Smooth muscle cell (in vitro differentiated cells): ENCODE measurements at regions not wholly inside any gene's neighbourhood (a gene's known extent, or its start where the extent isn't known, plus 50 kb on each side); places are given as distances from the start of the nearest gene placed in this dataset.
A peak's percentile ranks its signal among the peaks of the same experiment; 100 is the strongest.

ENCODE experiments used
- DNase-seq: peaks from one replicate; lab custom pipeline; 2025; ENCODE audit not compliant: unreplicated experiment; lab: John Stamatoyannopoulos, UW
- H2AFZ ChIP-seq: fragments of 200-600 bp; sonication (generic); 2 replicates; pipeline ENCODE4 v1.6.0; 2016; ENCODE audit warnings: antibody characterized with exemption, low read depth, mild to moderate bottlenecking
- H3F3A ChIP-seq: fragments of 200-600 bp; sonication (generic); 2 replicates; pipeline ENCODE4 v1.6.0; 2017; ENCODE audit warnings: antibody characterized with exemption, low read depth
- H3K27ac ChIP-seq: fragments of 200-600 bp; sonication (generic); 2 replicates; pipeline ENCODE4 v1.5.1; 2016; ENCODE audit warnings: low read depth, mild to moderate bottlenecking
- H3K27me3 ChIP-seq: fragments of 200-600 bp; sonication (generic); 2 replicates; pipeline ENCODE4 v1.6.1; 2016; ENCODE audit warnings: low read depth, mild to moderate bottlenecking
- H3K36me3 ChIP-seq: fragments of 200-600 bp; sonication (generic); 2 replicates; pipeline ENCODE4 v1.5.1; 2016; ENCODE audit warnings: low read depth
- H3K4me1 ChIP-seq: fragments of 200-600 bp; sonication (generic); 2 replicates; pipeline ENCODE4 v1.5.1; 2016; ENCODE audit warnings: low read depth
- H3K4me2 ChIP-seq: fragments of 200-600 bp; sonication (generic); 2 replicates; pipeline ENCODE4 v1.6.0; 2016; ENCODE audit warnings: mild to moderate bottlenecking
- H3K4me3 ChIP-seq: fragments of 200-600 bp; sonication (generic); 2 replicates; pipeline ENCODE4 v1.5.1; 2016; ENCODE audit warnings: mild to moderate bottlenecking
- H3K79me2 ChIP-seq: fragments of 200-600 bp; sonication (generic); 2 replicates; pipeline ENCODE4 v1.6.0; 2016; ENCODE audit warnings: low read depth, mild to moderate bottlenecking
- H3K9ac ChIP-seq: fragments of 200-600 bp; sonication (generic); 2 replicates; pipeline ENCODE4 v1.6.0; 2016; ENCODE audit warnings: low read depth
- H3K9me3 ChIP-seq: fragments of 200-600 bp; sonication (generic); replicated peaks from 2 replicates; pipeline ENCODE4 v1.5.1; 2016; ENCODE audit warnings: low read depth
- H4K20me1 ChIP-seq: fragments of 200-600 bp; sonication (generic); 2 replicates; pipeline ENCODE4 v1.6.0; 2016; ENCODE audit warnings: low read depth
- CTCF ChIP-seq: fragments of 200-600 bp; sonication (generic); IDR thresholded peaks from 2 replicates; pipeline ENCODE4 v1.5.1; 2017; ENCODE audit warnings: borderline replicate concordance, mild to moderate bottlenecking, antibody characterized with exemption; ENCODE audit not compliant: insufficient read depth, poor library complexity, severe bottlenecking
- WGBS: methylation state at CpG from one replicate; pipeline ENCODE4 v1.1.7; 2016; ENCODE audit warnings: low lambda C conversion rate; 5-methylcytosine and 5-hydroxymethylcytosine counted together

- Histone ChIP-seq H3K79me2 (no peaks in the 10 kb centered on the region), H3K4me1 (peaks cover 17% of the 10 kb centered on the region), H3K4me3 (no peak overlapping the region), H3K27me3 (no peaks in the 10 kb centered on the region), H2AFZ (no peak overlapping the region), H3K9me3 (no peaks in the 10 kb centered on the region), H3K4me2 (peak overlapping the region; percentile 72), H4K20me1 (no peaks in the 10 kb centered on the region), H3K27ac (peak overlapping the region; percentile 95), H3F3A (peaks cover 21% of the 10 kb centered on the region), H3K9ac (peak overlapping the region; percentile 61), H3K36me3 (no peaks in the 10 kb centered on the region)
- DNase-seq: no peak
- TF ChIP-seq CTCF: no peak
- WGBS: 97% methylated on average over 1 of the region's 1 CpG
Measured at GRCh38 chrX:13373027-13373426, 53.2 kb upstream of the ATXN3L start.

- no peak overlapping the region for H3K27ac ChIP-seq
- no peak overlapping the region for H3K4me2 ChIP-seq
- no peak overlapping the region for H2AFZ ChIP-seq
- no peak overlapping the region for H3K4me3 ChIP-seq
- H3K27me3 ChIP-seq: no peaks in the 10 kb centered on the region
- H3K4me1 ChIP-seq: peaks cover 20% of the 10 kb centered on the region
- H3F3A ChIP-seq: peaks cover 17% of the 10 kb centered on the region
- H3K9me3 ChIP-seq: no peaks in the 10 kb centered on the region
- 99% methylated on average over 2 of the region's 2 CpGs for WGBS
- no peaks in the 10 kb centered on the region for H3K36me3 ChIP-seq
- no peak for DNase-seq
- TF ChIP-seq CTCF: no peak
- H3K79me2 ChIP-seq: no peaks in the 10 kb centered on the region
- no peaks in the 10 kb centered on the region for H4K20me1 ChIP-seq
- no peak overlapping the region for H3K9ac ChIP-seq
Measured at GRCh38 chrX:13372203-13372980, 52.5 kb upstream of the ATXN3L start.

- Histone ChIP-seq H3K36me3 (no peaks in the 10 kb centered on the region), H3K27me3 (no peaks in the 10 kb centered on the region), H3K4me3 (no peak overlapping the region), H2AFZ (no peak overlapping the region), H3K4me1 (peaks cover 20% of the 10 kb centered on the region), H3K9me3 (no peaks in the 10 kb centered on the region), H3F3A (peaks cover 5% of the 10 kb centered on the region), H3K27ac (peak overlapping the region; percentile 10), H4K20me1 (no peaks in the 10 kb centered on the region), H3K79me2 (no peaks in the 10 kb centered on the region), H3K4me2 (no peak overlapping the region), H3K9ac (no peak overlapping the region)
- no peak for DNase-seq
- no peak for TF ChIP-seq CTCF
Measured at GRCh38 chrX:13371186-13371585, 51.3 kb upstream of the ATXN3L start.

GRCh38 chrX:13370713-13371112 lies 50.9 kb upstream of the ATXN3L start:
- H2AFZ ChIP-seq: no peak overlapping the region
- H3K4me3 ChIP-seq: no peak overlapping the region
- no peaks in the 10 kb centered on the region for H4K20me1 ChIP-seq
- H3K9ac ChIP-seq: no peak overlapping the region
- no peaks in the 10 kb centered on the region for H3K27me3 ChIP-seq
- no peak overlapping the region for H3K4me2 ChIP-seq
- no peaks in the 10 kb centered on the region for H3K36me3 ChIP-seq
- no peaks in the 10 kb centered on the region for H3K9me3 ChIP-seq
- no peak for DNase-seq
- H3K4me1 ChIP-seq: peaks cover 20% of the 10 kb centered on the region
- peaks cover under 1% of the 10 kb centered on the region for H3F3A ChIP-seq
- WGBS: 81% methylated on average over 1 of the region's 1 CpG
- TF ChIP-seq CTCF: no peak
- no peaks in the 10 kb centered on the region for H3K79me2 ChIP-seq
- peak overlapping the region; percentile 10 for H3K27ac ChIP-seq
